ENCODE measurements at regions not wholly inside any gene's neighbourhood (a gene's known extent, or its start where the extent isn't known, plus 50 kb on each side); places are given as distances from the start of the nearest gene placed in this dataset.
"Not testable (repeated sequence)": the region's sequence is repeated elsewhere in the genome, so short reads cannot be mapped to it uniquely, and the experiment has no call there.

DNA sequence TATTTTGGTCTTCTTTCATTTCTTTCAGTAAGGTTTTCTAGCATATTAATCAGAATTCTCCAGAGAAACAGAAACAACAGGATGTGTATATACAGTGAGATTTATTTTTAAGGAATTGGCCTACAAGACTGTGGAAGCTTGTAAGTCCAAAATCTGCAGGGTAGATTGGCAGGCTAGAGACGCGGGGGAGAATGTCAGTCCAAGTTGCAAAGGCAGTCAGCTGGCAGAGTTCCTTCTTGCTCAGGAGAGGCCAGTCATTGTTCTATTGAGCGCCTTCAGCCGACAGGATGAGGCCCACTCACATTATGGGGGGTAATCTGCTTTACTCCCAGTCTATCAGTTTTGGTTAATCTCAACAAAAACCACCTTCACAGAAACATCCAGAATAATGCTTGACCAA, 133.4 kb upstream of the UBE3A start:
- POLR2A ChIA-PET (ENCODE audit: low non-redundant PET) = no interaction called here
- Histone ChIP-seq H3K36me3 (ENCODE audit: insufficient read depth, low read length, poor library complexity, severe bottlenecking) (no peaks in the 10 kb centered on the region), H3K4me1 (ENCODE audit: insufficient read depth, low read length, poor library complexity, severe bottlenecking) (no peaks in the 10 kb centered on the region), H3K4me3 (ENCODE audit: low read depth, low read length, poor library complexity, severe bottlenecking) (no peak overlapping the region), H3K27ac (ENCODE audit: low read depth, low read length, poor library complexity, severe bottlenecking) (no peak overlapping the region), H3K9me3 (ENCODE audit: low read depth, low read length, poor library complexity, severe bottlenecking) (peaks cover 20% of the 10 kb centered on the region), H3K27me3 (replicated peaks; ENCODE audit: insufficient read depth, low read depth, low read length, poor library complexity) (no peaks in the 10 kb centered on the region)
- CTCF ChIA-PET = no interaction called here
- TF ChIP-seq, protein P1, sequence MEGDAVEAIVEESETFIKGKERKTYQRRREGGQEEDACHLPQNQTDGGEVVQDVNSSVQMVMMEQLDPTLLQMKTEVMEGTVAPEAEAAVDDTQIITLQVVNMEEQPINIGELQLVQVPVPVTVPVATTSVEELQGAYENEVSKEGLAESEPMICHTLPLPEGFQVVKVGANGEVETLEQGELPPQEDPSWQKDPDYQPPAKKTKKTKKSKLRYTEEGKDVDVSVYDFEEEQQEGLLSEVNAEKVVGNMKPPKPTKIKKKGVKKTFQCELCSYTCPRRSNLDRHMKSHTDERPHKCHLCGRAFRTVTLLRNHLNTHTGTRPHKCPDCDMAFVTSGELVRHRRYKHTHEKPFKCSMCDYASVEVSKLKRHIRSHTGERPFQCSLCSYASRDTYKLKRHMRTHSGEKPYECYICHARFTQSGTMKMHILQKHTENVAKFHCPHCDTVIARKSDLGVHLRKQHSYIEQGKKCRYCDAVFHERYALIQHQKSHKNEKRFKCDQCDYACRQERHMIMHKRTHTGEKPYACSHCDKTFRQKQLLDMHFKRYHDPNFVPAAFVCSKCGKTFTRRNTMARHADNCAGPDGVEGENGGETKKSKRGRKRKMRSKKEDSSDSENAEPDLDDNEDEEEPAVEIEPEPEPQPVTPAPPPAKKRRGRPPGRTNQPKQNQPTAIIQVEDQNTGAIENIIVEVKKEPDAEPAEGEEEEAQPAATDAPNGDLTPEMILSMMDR (conservative IDR thresholded peaks at IDR 0.05; ENCODE audit: low read depth, low read length) = no peak
- no peak for TF ChIP-seq EZH2 (IDR thresholded peaks at IDR 0.05; ENCODE audit: borderline replicate concordance, low read depth, low read length, poor library complexity, severe bottlenecking)
- intact Hi-C loops (cut with micrococcal nuclease; ENCODE audit: unreplicated experiment) = no loop called here
- DNase-seq (ENCODE audit: low spot score) = no peak
- BruUV-seq (replicated peaks) = no TSS peak

DNA sequence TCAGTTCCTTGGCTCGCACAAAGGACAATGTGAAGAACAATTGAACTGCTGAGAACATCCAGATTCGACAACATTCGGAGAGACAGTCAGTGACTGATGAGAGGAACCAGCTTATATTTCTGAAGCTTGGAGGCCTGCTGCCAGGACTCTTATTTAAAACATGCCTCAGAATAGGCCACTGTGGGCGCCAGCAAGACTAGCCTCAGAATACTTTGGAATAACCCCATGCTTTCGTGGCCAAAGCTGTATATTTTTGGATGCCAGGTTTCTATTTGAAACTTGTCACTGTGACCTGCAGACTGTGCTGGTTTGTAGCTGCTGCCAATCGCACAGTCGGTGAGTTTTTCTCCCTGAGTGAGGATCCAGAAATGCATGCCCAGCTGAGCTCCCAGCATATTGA, 129.9 kb upstream of the UBE3A start:
- Histone ChIP-seq H3K36me3 (ENCODE audit: insufficient read depth, low read length, poor library complexity, severe bottlenecking) (no peaks in the 10 kb centered on the region), H3K9me3 (ENCODE audit: low read depth, low read length, poor library complexity, severe bottlenecking) (peaks cover 13% of the 10 kb centered on the region), H3K4me1 (ENCODE audit: insufficient read depth, low read length, poor library complexity, severe bottlenecking) (no peaks in the 10 kb centered on the region), H3K27ac (ENCODE audit: low read depth, low read length, poor library complexity, severe bottlenecking) (no peak overlapping the region), H3K27me3 (replicated peaks; ENCODE audit: insufficient read depth, low read depth, low read length, poor library complexity) (no peaks in the 10 kb centered on the region), H3K4me3 (ENCODE audit: low read depth, low read length, poor library complexity, severe bottlenecking) (no peak overlapping the region)
- POLR2A ChIA-PET (ENCODE audit: low non-redundant PET) = no interaction called here
- no TSS peak for BruUV-seq (replicated peaks)
- TF ChIP-seq EZH2 (IDR thresholded peaks at IDR 0.05; ENCODE audit: borderline replicate concordance, low read depth, low read length, poor library complexity, severe bottlenecking) = no peak
- DNase-seq (ENCODE audit: low spot score) = no peak
- CTCF ChIA-PET = no interaction called here
- intact Hi-C loops (cut with micrococcal nuclease; ENCODE audit: unreplicated experiment) = no loop called here

DNA sequence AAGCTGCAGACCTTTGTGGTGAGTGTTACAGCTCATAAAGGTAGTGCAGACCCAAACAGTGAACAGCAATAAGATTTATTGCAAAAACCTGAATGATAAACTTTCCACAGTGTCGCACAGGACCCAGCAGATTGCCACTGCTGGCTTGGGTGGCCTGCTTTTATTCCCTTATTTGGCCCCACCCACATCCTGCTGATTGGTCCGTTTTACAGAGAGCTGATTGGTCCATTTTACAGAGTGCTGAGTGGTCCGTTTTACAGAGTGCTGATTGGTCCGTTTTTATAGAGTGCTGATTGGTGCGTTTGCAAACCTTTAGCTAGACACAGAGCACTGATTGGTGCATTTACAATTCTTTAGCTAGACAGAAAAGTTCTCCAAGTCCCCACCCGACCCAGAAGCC, 127.7 kb upstream of the UBE3A start:
- intact Hi-C loops (cut with micrococcal nuclease; ENCODE audit: unreplicated experiment); POLR2A ChIA-PET (ENCODE audit: low non-redundant PET): not testable (repeated sequence)

DNA sequence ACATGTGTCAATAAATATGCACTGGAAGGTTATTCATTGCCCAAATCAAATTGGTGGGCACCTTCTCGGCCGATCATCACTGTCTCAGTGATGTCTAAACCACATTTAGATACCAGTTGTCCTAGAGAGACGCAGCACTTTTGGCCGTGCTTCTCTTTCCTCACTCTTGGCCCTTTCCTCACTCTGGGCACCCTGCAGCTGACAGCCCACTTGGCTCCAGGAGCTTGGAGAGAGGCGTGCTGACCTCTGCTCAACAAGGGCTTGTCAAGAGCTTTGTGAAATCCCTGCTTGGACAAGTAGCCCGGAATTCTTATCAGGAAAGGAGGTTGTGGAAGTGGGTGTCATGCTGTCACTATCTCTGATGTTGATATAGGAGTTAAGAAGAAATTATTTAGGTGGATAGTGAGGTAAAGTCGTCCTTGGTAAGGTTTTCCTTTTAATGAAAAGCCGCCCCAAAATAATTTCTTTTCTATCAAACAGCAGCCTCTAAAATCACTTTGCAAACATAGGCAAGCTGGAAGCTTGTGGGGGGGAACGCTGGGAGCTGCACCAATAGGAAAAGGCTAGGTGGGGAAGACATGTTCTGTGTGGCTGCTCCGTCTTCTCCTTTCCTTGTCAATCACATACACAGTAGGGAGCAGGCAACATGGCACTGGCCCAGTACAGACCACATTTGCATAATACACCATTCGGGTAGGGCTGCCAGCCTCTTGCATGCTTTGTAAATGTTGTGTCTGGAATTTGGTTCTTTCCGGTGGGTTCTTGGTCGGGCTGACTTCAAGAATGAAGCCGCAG, 126.8 kb upstream of the UBE3A start:
- no peak for DNase-seq (ENCODE audit: low spot score)
- TF ChIP-seq EZH2 (IDR thresholded peaks at IDR 0.05; ENCODE audit: borderline replicate concordance, low read depth, low read length, poor library complexity, severe bottlenecking) = no peak
- TF ChIP-seq, protein P1 (conservative IDR thresholded peaks at IDR 0.05; ENCODE audit: low read depth, low read length) = no peak
- CTCF ChIA-PET = no interaction called here

More for the DNA sequence above, 127.7 kb upstream of the UBE3A start:
- H3K27ac ChIP-seq (ENCODE audit: low read depth, low read length, poor library complexity, severe bottlenecking); H3K36me3 ChIP-seq (ENCODE audit: insufficient read depth, low read length, poor library complexity, severe bottlenecking); H3K9me3 ChIP-seq (ENCODE audit: low read depth, low read length, poor library complexity, severe bottlenecking); H3K4me1 ChIP-seq (ENCODE audit: insufficient read depth, low read length, poor library complexity, severe bottlenecking); CTCF ChIA-PET; BruUV-seq (replicated peaks); H3K27me3 ChIP-seq (replicated peaks; ENCODE audit: insufficient read depth, low read depth, low read length, poor library complexity); H3K4me3 ChIP-seq (ENCODE audit: low read depth, low read length, poor library complexity, severe bottlenecking); DNase-seq (ENCODE audit: low spot score): not testable (repeated sequence)

More for the DNA sequence above, 126.8 kb upstream of the UBE3A start:
- Histone ChIP-seq H3K27me3 (replicated peaks; ENCODE audit: insufficient read depth, low read depth, low read length, poor library complexity) (no peaks in the 10 kb centered on the region), H3K4me1 (ENCODE audit: insufficient read depth, low read length, poor library complexity, severe bottlenecking) (no peaks in the 10 kb centered on the region), H3K4me3 (ENCODE audit: low read depth, low read length, poor library complexity, severe bottlenecking) (no peak overlapping the region), H3K36me3 (ENCODE audit: insufficient read depth, low read length, poor library complexity, severe bottlenecking) (no peaks in the 10 kb centered on the region), H3K27ac (ENCODE audit: low read depth, low read length, poor library complexity, severe bottlenecking) (no peak overlapping the region), H3K9me3 (ENCODE audit: low read depth, low read length, poor library complexity, severe bottlenecking) (peaks cover 9% of the 10 kb centered on the region)
- intact Hi-C loops (cut with micrococcal nuclease; ENCODE audit: unreplicated experiment) = no loop called here
- BruUV-seq (replicated peaks) = no TSS peak
- POLR2A ChIA-PET (ENCODE audit: low non-redundant PET) = no interaction called here

All from A673 (cell line).